ENCODE measurements at regions not wholly inside any gene's neighbourhood (a gene's known extent, or its start where the extent isn't known, plus 50 kb on each side); places are given as distances from the start of the nearest gene placed in this dataset.

DNA sequence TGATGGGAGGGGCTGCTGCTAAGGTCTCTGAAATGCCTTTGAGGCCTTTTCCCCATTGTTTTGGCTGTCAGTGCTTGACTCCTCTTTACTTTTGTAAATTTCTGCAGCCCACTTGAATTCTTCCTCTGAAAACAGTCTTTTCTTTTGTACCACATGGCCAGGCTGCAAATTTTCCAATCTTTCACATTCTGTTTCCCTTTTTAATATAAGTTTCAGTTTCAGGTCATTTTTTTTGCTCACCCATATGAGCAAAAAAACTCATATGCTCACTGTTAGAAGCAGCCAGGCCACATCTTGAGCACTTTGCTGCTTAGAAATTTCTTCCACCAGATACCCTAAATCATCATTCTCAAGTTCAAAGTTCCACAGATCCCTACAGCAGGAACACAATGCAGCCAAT, 234.6 kb upstream of the ADRA1B start:
- TF ChIP-seq, protein P1, sequence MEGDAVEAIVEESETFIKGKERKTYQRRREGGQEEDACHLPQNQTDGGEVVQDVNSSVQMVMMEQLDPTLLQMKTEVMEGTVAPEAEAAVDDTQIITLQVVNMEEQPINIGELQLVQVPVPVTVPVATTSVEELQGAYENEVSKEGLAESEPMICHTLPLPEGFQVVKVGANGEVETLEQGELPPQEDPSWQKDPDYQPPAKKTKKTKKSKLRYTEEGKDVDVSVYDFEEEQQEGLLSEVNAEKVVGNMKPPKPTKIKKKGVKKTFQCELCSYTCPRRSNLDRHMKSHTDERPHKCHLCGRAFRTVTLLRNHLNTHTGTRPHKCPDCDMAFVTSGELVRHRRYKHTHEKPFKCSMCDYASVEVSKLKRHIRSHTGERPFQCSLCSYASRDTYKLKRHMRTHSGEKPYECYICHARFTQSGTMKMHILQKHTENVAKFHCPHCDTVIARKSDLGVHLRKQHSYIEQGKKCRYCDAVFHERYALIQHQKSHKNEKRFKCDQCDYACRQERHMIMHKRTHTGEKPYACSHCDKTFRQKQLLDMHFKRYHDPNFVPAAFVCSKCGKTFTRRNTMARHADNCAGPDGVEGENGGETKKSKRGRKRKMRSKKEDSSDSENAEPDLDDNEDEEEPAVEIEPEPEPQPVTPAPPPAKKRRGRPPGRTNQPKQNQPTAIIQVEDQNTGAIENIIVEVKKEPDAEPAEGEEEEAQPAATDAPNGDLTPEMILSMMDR (IDR thresholded peaks at IDR 0.05; ENCODE audit: insufficient read depth, low read length): no peak
- no peak for TF ChIP-seq SPI1 (IDR thresholded peaks at IDR 0.05; ENCODE audit: borderline replicate concordance, low read depth)
- TF ChIP-seq, protein P2, sequence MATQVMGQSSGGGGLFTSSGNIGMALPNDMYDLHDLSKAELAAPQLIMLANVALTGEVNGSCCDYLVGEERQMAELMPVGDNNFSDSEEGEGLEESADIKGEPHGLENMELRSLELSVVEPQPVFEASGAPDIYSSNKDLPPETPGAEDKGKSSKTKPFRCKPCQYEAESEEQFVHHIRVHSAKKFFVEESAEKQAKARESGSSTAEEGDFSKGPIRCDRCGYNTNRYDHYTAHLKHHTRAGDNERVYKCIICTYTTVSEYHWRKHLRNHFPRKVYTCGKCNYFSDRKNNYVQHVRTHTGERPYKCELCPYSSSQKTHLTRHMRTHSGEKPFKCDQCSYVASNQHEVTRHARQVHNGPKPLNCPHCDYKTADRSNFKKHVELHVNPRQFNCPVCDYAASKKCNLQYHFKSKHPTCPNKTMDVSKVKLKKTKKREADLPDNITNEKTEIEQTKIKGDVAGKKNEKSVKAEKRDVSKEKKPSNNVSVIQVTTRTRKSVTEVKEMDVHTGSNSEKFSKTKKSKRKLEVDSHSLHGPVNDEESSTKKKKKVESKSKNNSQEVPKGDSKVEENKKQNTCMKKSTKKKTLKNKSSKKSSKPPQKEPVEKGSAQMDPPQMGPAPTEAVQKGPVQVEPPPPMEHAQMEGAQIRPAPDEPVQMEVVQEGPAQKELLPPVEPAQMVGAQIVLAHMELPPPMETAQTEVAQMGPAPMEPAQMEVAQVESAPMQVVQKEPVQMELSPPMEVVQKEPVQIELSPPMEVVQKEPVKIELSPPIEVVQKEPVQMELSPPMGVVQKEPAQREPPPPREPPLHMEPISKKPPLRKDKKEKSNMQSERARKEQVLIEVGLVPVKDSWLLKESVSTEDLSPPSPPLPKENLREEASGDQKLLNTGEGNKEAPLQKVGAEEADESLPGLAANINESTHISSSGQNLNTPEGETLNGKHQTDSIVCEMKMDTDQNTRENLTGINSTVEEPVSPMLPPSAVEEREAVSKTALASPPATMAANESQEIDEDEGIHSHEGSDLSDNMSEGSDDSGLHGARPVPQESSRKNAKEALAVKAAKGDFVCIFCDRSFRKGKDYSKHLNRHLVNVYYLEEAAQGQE (IDR thresholded peaks at IDR 0.05; ENCODE audit: insufficient replicate concordance, low read depth): no peak
